ENCODE measurements at regions not wholly inside any gene's neighbourhood (a gene's known extent, or its start where the extent isn't known, plus 50 kb on each side); places are given as distances from the start of the nearest gene placed in this dataset.

DNA sequence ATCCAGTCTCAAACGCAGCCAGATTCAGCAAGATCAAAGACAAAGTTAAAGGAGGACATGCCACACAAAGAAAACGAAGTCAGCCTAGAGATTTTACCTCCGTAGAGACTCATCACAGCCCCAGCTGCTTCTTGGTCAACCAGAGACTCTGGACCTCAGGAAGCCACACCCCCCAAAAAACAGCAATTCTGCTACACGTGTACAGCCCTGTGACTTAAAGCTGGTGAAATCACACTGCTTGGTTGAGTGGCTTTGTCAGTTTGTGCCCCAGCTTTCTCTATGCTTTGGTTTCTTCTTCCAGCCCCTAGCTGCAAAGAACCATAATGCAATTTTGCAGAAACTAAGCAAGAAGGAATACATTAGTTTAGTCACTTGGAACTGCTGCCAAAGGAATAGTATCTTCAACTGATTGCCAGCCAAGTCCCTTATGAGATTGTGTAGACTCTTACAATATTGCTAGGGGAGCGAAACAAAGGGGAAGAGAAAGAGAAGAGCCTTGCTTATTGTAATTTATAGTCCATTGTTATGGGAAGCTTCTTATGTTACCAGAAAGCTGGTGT is 158.8 kb upstream of the ZNF462 start:
- no peak overlapping the region for H3K9ac ChIP-seq
- no peaks in the 10 kb centered on the region for H3K27me3 ChIP-seq (ENCODE audit: control insufficient read depth, insufficient read depth, low read length)
- H3K79me2 ChIP-seq, result no peaks in the 10 kb centered on the region
- no peak overlapping the region for H3K4me2 ChIP-seq (ENCODE audit: low read length)
- no peaks in the 10 kb centered on the region for H3K36me3 ChIP-seq (ENCODE audit: control insufficient read depth, insufficient read depth, low read length)
- no peaks in the 10 kb centered on the region for H3K9me3 ChIP-seq (ENCODE audit: control insufficient read depth, low read length)
- H3K27ac ChIP-seq, result no peak overlapping the region
- H3K4me3 ChIP-seq (ENCODE audit: low read depth, low read length), result no peak overlapping the region
- H3K4me1 ChIP-seq, result no peaks in the 10 kb centered on the region
- H2AFZ ChIP-seq, result no peak overlapping the region
- TF ChIP-seq CTCF (IDR thresholded peaks at IDR 0.05), result no peak

GRCh38 chr9:106707291-106707690 is 155.7 kb upstream of the ZNF462 start:
- Histone ChIP-seq H3K27ac (no peak overlapping the region), H3K4me2 (ENCODE audit: low read length) (no peak overlapping the region), H3K36me3 (ENCODE audit: control insufficient read depth, insufficient read depth, low read length) (no peaks in the 10 kb centered on the region), H3K79me2 (no peaks in the 10 kb centered on the region), H3K9ac (no peak overlapping the region), H3K9me3 (ENCODE audit: control insufficient read depth, low read length) (no peaks in the 10 kb centered on the region), H2AFZ (no peak overlapping the region), H3K27me3 (ENCODE audit: control insufficient read depth, insufficient read depth, low read length) (no peaks in the 10 kb centered on the region), H3K4me1 (no peaks in the 10 kb centered on the region), H3K4me3 (ENCODE audit: low read depth, low read length) (no peak overlapping the region)
- TF ChIP-seq CTCF (IDR thresholded peaks at IDR 0.05), result no peak

- H3K4me1 ChIP-seq, result no peaks in the 10 kb centered on the region
- no peak overlapping the region for H3K4me2 ChIP-seq (ENCODE audit: low read length)
- no peaks in the 10 kb centered on the region for H3K9me3 ChIP-seq (ENCODE audit: control insufficient read depth, low read length)
- H3K27ac ChIP-seq, result no peak overlapping the region
- no peak overlapping the region for H3K9ac ChIP-seq
- no peaks in the 10 kb centered on the region for H3K79me2 ChIP-seq
- TF ChIP-seq CTCF (IDR thresholded peaks at IDR 0.05), result no peak
- H3K36me3 ChIP-seq (ENCODE audit: control insufficient read depth, insufficient read depth, low read length), result no peaks in the 10 kb centered on the region
- H3K27me3 ChIP-seq (ENCODE audit: control insufficient read depth, insufficient read depth, low read length), result no peaks in the 10 kb centered on the region
- H2AFZ ChIP-seq, result no peak overlapping the region
- H3K4me3 ChIP-seq (ENCODE audit: low read depth, low read length), result no peak overlapping the region
These were observed 155.1 kb upstream of the ZNF462 start for GRCh38 chr9:106707738-106708474.

- Histone ChIP-seq H3K79me2 (no peaks in the 10 kb centered on the region), H3K36me3 (ENCODE audit: control insufficient read depth, insufficient read depth, low read length) (no peaks in the 10 kb centered on the region), H3K4me3 (ENCODE audit: low read depth, low read length) (no peak overlapping the region), H3K9ac (no peak overlapping the region), H2AFZ (no peak overlapping the region), H3K9me3 (ENCODE audit: control insufficient read depth, low read length) (no peaks in the 10 kb centered on the region), H3K27ac (no peak overlapping the region), H3K27me3 (ENCODE audit: control insufficient read depth, insufficient read depth, low read length) (no peaks in the 10 kb centered on the region), H3K4me1 (no peaks in the 10 kb centered on the region), H3K4me2 (ENCODE audit: low read length) (no peak overlapping the region)
- TF ChIP-seq CTCF (IDR thresholded peaks at IDR 0.05), result no peak
These were observed 154.4 kb upstream of the ZNF462 start for GRCh38 chr9:106708475-106709146.

Measured in parathyroid adenoma (tissue), 2 donors.